ENCODE measurements at regions not wholly inside any gene's neighbourhood (a gene's known extent, or its start where the extent isn't known, plus 50 kb on each side); places are given as distances from the start of the nearest gene placed in this dataset.
A peak's percentile ranks its signal among the peaks of the same experiment; 100 is the strongest.

DNA sequence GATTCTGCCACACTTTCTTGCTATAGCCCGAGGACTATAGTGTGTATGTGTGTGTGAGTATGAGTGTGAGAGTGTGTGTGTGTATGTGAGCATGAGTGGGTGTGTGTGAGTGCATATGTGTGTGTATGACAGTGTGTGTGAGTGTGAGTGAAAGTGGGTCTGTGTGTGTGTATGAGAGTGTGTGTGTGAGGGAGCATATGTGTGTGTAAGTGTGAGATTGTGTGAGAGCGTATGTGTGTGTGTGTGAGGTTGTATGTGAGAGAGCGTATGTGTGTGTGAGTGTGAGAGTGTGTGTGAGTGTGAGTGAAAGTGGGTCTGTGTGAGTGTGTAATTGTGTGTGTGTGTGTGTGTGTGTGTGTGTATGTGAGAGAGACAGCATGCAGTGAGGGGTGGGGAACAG is 89.0 kb upstream of the ACSL3 start:
- Mint-ChIP-seq H3K4me1 (ENCODE audit: unreplicated experiment) (peaks cover 4% of the 10 kb centered on the region), H3K36me3 (no peaks in the 10 kb centered on the region), H3K27ac (no peak overlapping the region), H3K9me3 (no peaks in the 10 kb centered on the region), H3K4me3 (no peak overlapping the region), H3K27me3 (peaks cover 9% of the 10 kb centered on the region)
- TF ChIP-seq, protein P1, sequence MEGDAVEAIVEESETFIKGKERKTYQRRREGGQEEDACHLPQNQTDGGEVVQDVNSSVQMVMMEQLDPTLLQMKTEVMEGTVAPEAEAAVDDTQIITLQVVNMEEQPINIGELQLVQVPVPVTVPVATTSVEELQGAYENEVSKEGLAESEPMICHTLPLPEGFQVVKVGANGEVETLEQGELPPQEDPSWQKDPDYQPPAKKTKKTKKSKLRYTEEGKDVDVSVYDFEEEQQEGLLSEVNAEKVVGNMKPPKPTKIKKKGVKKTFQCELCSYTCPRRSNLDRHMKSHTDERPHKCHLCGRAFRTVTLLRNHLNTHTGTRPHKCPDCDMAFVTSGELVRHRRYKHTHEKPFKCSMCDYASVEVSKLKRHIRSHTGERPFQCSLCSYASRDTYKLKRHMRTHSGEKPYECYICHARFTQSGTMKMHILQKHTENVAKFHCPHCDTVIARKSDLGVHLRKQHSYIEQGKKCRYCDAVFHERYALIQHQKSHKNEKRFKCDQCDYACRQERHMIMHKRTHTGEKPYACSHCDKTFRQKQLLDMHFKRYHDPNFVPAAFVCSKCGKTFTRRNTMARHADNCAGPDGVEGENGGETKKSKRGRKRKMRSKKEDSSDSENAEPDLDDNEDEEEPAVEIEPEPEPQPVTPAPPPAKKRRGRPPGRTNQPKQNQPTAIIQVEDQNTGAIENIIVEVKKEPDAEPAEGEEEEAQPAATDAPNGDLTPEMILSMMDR (conservative IDR thresholded peaks at IDR 0.05): no peak
- DNase-seq (ENCODE audit: extremely low spot score, unreplicated experiment): no peak

- H3K36me3 Mint-ChIP-seq: no peaks in the 10 kb centered on the region
- TF ChIP-seq, protein P1 (conservative IDR thresholded peaks at IDR 0.05): no peak
- H3K4me3 Mint-ChIP-seq: no peak overlapping the region
- no peaks in the 10 kb centered on the region for H3K9me3 Mint-ChIP-seq
- H3K4me1 Mint-ChIP-seq (ENCODE audit: unreplicated experiment): peaks cover 10% of the 10 kb centered on the region
- peaks cover 6% of the 10 kb centered on the region for H3K27me3 Mint-ChIP-seq
- H3K27ac Mint-ChIP-seq: peak overlapping the region; percentile 34
- DNase-seq (ENCODE audit: extremely low spot score, unreplicated experiment): no peak
These were observed 85.9 kb upstream of the ACSL3 start for GRCh38 chr2:222774941-222775340.

- peaks cover 14% of the 10 kb centered on the region for H3K4me1 Mint-ChIP-seq (ENCODE audit: unreplicated experiment)
- H3K27ac Mint-ChIP-seq: no peak overlapping the region
- no peaks in the 10 kb centered on the region for H3K36me3 Mint-ChIP-seq
- no peak overlapping the region for H3K4me3 Mint-ChIP-seq
- peaks cover 5% of the 10 kb centered on the region for H3K27me3 Mint-ChIP-seq
- DNase-seq (ENCODE audit: extremely low spot score, unreplicated experiment): no peak
- no peaks in the 10 kb centered on the region for H3K9me3 Mint-ChIP-seq
- TF ChIP-seq, protein P1 (conservative IDR thresholded peaks at IDR 0.05): no peak
These were observed 84.0 kb upstream of the ACSL3 start for GRCh38 chr2:222776792-222777191.

- Mint-ChIP-seq H3K27ac (no peak overlapping the region), H3K27me3 (peaks cover 3% of the 10 kb centered on the region), H3K36me3 (no peaks in the 10 kb centered on the region), H3K4me1 (ENCODE audit: unreplicated experiment) (peaks cover 14% of the 10 kb centered on the region), H3K4me3 (no peak overlapping the region), H3K9me3 (peaks cover 4% of the 10 kb centered on the region)
- TF ChIP-seq, protein P1 (conservative IDR thresholded peaks at IDR 0.05): no peak
- DNase-seq (ENCODE audit: extremely low spot score, unreplicated experiment): no peak
These were observed 82.4 kb upstream of the ACSL3 start for GRCh38 chr2:222778400-222778799.

- Mint-ChIP-seq H3K27ac (no peak overlapping the region), H3K4me1 (ENCODE audit: unreplicated experiment) (peaks cover 14% of the 10 kb centered on the region), H3K9me3 (peaks cover 4% of the 10 kb centered on the region), H3K27me3 (peaks cover 3% of the 10 kb centered on the region), H3K4me3 (no peak overlapping the region), H3K36me3 (no peaks in the 10 kb centered on the region)
- no peak for DNase-seq (ENCODE audit: extremely low spot score, unreplicated experiment)
- TF ChIP-seq, protein P1 (conservative IDR thresholded peaks at IDR 0.05): no peak
These were observed 81.5 kb upstream of the ACSL3 start for GRCh38 chr2:222779145-222779832.
